DMS 273 treated with DMSO at 0.1 percent for 48 hours (cell line): ENCODE measurements at regions not wholly inside any gene's neighbourhood (a gene's known extent, or its start where the extent isn't known, plus 50 kb on each side); places are given as distances from the start of the nearest gene placed in this dataset.
"Not testable (repeated sequence)": the region's sequence is repeated elsewhere in the genome, so short reads cannot be mapped to it uniquely, and the experiment has no call there.

Experiments
- DNase-seq: peaks from one replicate; lab custom pipeline; 2025; lab: John Stamatoyannopoulos, UW

DNA sequence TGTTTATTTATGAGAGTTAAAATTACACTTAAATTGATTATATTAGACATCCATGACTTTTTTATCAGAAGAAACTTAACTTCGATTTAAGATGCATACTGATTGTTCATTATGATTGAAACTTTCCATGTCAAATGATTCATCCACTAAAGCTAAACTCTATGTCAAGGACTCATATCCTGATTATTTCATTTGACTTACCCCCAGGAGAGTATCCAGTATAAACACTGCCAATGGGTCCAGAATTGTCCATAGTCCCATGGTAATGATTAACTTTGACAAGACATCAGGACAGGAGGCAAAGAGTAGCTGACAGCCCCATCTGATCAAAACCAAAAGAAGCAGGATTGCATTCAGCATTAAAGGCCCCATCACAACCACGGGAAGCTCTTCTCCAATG is 709.9 kb downstream of the TFAP2A start:
- no peak for DNase-seq

DNA sequence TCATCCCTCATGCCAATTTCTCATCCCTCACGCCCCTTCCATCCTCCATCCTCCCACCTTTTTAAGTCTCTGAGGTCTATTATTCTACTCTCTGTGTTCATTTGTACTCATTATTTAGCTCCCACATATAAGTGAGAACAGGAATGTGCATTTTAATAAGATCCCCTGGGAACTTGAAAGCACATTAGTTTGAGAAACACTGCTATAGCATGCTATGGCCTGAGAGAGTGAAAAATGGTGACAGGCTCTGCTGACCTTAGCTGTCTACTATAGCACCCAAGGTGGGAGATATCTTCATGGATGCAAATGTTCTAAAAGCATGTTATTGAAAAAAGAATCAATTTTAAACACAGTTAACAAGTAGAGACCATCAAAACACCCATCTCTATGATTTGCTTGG is 712.0 kb downstream of the TFAP2A start:
- no peak for DNase-seq

DNA sequence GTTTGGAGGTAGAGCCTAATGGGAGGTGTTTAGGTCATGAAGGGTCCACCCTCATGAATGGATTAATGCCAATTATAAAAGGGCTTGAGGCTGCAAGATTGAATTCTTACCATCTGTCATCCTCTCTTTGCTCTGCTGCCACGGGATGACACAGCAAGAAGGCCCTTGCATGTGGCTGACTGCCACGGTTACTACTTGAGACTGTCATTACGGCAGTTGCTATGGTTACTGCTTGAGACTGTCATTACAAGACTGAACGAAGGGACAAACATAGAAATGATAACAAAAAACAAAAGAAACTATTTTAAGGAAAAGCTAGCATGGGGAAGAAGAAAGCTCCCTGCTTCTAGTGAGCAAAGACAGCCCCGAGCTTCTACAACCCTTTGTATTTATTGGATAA is 715.0 kb downstream of the TFAP2A start:
- DNase-seq, result peak; percentile 9

DNA sequence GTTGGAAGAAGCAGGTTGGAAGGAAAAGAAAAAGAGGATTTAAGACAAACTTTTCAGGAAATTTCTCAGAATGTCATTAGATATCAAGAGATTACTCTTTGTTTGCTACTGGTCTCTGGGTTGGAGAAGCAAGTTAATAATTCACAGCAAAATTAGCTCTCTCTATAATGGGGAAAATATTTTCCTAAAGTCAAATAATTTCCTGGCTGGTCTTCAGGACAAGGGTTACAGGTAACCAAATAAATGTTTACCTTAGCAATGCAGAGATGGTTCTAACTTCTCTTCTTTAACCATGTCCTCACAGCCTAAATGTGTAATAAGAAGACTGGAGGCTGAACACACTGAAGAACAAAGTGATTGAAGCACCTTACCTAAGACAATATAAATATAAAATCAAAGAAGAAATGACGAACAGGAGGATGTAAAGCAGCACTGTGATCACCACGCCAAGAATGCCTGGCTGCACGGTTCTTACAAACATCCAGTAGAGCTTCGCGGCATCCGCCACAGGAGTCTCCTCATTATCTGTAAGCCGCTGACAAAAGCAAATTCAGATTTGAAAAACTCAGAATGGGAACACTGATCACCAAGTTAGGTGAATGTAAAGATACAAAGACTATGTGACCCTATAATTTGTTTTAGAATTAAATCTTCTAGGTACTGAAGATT is 717.5 kb downstream of the TFAP2A start:
- DNase-seq, result no peak

DNA sequence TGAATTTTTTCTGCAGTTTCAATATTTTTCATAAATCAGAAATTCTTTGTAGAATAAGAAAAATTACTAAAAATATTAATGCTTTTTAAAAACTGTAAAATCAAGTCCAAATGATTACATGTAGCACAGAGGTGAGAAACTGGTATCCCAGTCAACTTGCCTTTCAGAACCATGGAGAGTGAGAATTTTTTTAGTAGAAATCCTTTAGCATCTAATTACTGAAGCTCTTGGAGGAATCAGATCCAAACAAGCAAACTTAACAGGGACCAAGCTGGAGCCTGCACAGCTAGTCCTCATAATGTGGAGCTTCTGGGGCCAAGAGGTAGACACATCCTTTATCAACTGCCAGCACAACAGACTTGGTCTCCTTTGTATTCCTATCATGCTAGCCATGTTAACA is 724.5 kb downstream of the TFAP2A start:
- no peak for DNase-seq

DNA sequence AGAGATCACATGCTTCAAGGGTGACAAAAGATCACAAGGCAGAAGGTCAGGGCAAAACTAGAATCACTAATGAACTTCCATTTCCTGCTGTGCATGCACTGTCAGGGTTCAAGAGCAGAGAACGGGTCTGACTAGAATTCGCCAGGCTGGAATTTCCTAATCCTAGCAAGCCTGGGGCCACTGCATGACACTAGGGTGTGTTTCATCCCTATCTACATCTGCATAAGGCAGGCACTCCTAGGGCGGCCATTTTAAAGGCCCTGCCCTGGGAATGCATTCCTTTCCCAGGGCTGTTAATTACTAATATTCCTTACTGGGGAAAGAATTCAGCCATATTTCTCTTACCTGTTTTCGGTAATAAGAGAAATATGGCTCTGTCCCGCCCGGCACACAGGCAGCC is 734.1 kb downstream of the TFAP2A start:
- DNase-seq, result not testable (repeated sequence)

DNA sequence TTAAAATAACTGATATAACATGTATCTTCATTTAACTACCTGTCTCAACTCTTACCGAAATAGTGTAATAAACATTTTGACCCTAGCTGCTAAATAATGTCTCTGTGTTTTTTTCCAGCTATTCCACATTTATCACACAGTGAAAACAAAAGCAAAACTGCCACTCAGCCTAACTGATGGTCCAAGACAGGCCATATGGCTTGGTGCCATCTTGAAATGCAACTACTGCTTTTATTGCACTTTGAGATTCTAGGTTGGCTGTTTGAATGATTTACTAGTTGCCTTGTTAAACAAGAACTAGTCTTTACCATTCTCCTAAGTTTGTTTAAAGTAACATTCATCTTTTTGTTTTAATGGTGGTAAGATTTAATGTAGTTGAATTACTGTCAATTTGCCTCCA is 739.8 kb downstream of the TFAP2A start:
- no peak for DNase-seq

DNA sequence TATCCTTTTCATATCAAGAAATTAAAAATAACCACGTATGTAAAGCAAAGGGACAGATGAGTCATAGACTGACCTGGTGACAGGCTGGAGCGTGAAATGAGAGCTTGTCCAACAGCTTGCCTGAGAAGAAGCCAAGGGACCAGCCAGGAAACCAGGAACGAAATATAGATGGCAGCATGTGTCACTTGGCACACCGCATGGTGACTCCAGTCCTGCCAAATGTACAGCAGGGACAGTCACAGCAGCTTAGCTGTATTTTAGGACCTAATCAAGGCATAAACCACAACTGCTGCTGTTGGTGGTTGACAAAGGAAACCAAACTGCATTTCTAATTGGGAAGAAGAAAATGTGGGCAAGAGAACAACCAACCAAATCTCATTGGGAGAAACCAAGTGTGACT is 755.0 kb downstream of the TFAP2A start:
- no peak for DNase-seq

DNA sequence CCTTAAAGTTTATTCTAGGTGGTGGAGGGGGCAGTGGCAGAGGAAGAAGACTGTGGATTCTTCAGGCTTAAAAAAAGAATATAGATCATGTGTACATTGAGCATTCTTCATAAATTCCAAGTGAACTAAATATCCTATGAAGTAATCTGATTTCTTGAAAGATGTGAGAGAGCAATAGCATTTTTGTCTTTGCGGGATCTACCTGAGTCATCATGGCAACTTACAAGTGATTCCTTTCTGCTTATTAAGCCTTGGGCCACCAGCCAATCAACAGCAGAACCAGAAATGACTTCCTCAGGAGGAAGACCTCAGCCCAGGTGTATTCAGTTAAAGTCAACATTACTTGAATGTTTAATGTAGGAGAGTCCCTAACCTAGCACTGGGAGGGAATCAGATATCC is 756.9 kb downstream of the TFAP2A start:
- no peak for DNase-seq

DNA sequence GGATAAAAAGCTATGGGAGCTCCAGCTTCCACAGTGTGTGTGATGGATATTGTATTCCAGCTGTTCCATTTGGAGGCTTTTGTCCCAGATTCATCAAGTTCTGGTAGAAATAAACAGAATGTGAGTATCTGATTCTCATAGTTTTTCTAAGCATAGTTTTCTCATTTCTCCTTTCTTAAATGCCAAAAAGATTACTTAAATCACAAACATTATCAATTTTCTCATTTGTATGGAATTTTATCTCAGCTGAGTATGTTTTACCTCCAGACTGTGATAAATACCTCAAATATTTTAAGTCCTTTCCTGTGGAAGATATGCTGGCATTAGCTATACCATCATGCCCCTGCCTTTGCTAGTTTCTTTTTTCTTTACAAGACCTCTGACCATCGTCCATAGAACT is 767.3 kb downstream of the TFAP2A start:
- no peak for DNase-seq

DNA sequence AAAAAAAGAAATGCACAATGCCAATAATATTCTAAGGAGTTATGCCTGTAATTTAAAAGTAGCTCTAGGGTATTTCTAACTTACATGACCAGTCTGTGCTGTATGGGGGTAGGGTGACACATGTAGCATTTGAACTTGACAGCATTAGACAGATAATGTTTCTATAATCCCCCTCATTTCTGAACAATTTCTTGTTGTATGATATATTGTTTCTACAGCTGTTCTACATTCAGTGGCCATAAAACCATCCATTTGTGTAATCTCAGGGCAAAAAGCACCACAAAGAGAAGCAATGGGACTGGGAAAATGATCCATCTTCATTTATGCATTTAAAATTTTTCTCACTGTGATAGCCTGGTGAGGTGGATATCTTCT is 767.8 kb downstream of the TFAP2A start:
- DNase-seq, result no peak

DNA sequence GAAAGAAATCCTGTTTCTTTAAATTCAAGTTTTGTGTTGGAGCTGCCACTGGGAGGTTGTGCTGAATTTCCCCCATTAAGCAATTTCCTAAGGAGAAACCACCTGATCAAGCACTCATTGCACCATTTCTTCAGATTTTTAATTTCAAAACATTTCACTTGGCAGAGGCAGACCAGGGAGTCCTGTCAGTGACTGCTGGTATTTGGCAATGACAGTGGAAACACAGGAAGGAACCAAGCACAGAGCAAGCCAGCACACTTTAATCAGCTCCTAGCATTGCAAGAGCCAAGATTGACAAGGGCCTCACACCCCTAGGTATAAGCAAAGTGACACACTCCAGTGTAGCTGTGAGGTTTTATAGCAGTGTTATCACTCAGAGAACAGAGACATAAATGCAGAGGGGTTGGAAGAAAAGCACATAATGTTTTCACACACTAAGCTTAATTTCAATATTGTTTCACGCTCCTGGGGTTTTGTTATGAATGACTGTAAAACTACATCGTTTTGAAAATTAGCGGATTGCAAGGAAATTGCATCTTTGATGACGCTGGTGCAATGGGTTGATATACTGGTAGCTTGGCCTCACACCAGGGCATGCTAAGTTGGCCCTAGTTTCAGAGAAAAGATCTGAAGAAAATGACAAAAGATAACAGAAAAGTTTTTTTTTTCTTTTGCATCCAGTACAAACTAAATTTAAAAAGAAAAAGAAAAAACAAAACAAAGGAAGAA is 768.4 kb downstream of the TFAP2A start:
- no peak for DNase-seq

DNA sequence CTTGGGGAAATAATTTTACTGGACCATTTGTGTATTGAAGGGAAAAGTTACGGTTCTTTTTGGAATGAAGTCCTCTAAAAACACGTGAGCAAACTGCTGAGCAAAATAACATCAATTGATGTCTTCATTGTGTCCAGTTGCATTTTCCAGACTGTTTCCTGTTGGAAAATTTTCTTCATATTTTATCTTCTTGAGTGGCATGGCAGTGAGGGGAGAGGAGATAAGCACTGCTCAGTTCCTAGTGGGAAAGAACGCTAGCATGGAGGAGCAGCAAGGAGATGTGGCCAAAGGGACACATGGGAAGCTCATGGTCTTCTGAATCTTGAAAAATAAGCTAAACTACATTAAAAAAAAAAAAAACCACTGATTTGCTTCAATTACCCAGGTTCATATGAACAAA is 776.0 kb downstream of the TFAP2A start:
- DNase-seq, result no peak

DNA sequence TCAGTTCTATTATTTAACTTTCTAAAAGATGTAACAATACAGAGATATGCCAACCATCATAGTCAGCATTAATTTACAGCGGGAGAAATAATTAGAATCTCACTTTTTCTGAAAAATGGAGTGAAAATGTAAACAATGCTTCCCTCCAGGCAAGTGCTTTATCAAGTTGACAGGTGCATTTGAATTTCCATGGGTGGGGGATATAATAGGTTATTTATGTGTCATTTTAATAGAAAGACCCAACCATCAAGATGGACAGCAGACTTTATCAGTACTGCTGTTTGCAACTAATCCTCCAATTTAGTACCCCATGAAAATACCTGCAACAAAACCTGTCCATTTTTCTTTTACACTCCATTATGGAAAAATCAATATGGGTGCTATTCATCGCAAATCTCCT is 780.1 kb downstream of the TFAP2A start:
- DNase-seq, result no peak

DNA sequence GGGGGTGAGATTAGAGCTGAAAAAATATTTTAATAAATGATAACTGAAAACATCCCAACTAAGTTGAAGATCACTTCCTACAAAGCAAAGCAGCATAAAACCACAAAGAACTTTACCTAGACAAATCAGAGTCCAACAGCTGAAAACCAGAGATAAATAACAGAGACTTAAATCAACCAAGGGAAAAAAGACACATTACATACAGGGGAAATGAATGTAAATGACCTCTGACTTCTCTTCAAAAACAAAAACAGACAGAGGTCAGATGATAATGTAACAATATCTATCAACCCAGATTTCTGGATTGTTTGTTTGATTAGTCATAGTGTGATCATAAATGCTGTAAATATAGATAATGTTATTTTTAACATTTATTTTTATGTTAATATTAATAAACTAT is 782.8 kb downstream of the TFAP2A start:
- DNase-seq, result no peak

DNA sequence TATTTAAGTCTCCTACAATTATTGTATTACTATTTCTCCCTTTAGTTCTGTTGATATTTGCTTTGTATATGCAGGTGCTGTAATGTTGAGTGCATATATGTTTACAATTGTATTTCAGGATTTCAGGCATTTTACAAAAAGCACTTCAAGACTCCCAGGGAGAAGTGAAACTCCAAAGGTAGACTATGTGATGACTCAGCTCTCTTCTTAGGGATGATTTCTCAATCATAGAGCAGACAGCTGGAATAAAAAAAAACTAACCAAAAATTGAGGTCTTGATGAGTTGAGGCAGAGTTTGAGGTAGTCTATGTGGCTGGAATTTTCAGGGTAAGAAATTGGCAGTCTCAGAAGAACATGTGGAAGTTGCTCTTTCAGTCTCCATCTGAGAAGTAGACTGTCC is 786.1 kb downstream of the TFAP2A start:
- DNase-seq, result no peak

DNA sequence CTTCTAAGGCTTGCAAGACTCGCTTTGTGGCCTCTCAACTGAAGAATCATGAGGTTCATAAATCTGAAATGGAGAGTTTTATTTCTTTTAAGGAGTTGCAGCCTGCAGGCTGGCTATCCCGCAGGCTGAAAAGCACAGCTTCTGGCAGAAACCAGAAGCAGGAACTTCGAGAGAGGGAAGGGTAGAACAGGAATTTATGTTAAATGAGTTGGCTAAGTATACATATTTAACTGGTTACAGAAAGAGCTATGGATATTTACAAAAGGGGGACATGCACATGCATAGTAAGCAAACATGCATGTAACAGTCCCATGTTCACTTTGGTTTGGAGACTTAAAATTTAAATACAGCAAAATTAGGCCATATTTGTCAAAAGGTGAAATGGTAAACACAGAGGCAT is 787.0 kb downstream of the TFAP2A start:
- no peak for DNase-seq

DNA sequence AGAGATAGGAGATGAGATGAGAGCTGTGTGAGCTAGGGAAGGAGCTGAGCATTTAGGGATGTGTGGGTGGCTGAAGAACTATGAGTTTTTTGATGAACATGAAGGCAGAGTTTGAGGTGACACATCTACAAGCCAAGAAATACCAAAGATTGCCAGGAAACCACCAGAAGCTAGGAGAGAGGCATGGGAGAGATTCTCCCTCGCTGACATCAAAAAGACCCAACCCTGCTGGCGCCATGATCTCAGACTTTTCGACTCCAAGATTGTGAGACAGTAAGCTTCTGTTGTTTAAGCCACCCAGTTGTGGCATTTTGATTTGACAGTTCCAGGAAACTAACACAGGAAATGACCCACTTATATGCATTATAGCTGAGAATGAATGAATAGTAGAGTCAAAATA is 790.9 kb downstream of the TFAP2A start:
- no peak for DNase-seq

DNA sequence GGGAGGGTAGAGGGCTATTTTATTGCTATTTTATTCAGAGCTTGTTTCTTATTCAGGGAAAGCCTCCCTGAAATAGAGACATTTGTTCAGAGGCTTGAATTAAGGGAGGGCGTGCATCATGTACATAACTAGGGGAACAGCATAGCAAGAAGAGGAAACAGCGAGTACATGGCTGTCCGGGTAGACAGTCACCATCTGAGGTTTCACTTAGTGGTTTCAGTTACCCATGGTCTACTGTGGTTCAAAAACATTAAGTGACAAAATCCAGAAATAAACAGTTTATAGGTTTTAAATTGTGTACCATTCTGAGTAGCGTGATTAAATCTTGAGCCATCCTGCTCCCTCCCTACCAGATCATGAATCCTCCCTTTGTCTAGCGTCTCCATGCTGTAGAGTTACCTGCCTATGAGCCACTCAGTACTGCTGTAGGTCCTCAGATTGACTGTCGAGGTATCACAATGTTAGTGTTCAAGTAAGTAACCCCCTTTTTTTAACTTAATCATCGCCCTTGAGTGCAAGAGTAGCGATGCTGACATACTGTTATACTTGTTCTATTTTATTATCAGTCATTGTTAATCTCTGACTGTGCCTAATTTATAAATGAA is 791.5 kb downstream of the TFAP2A start:
- no peak for DNase-seq

DNA sequence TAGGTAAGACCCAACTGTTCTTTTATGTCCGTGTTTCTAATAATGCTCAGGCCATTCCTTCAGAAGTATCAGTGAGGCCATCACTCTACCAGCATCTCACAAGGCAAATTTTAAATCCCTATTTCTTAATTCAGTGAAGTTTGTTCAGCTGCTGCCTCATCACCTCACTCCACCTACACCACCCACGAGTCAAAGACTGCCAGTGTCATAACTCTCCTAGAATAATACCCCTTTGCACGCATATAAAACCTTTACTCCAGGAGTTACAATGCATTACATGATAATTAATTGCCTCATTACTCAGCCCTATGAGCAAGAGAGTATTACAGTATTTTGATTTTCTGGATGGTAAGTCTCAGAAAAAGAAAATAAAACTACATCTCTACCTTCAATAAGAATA is 793.6 kb downstream of the TFAP2A start:
- DNase-seq, result no peak

DNA sequence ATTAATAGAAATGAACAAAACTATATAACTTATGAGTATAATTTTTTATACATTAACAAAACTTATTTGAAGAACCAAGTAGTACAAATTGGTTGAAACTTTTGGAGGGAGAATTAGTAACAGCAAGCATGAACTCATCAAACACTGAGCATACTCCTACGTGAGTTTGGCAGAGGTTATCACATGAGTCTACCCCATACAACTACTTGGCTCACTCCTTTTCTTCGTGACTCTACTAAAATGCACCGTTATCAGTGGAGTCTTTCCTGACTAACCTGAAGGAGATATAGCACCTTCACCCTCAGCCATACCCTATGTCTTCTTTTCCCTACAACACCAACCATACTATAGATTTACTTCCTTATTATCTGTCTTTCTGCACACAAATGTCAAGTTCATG is 794.2 kb downstream of the TFAP2A start:
- DNase-seq, result no peak

DNA sequence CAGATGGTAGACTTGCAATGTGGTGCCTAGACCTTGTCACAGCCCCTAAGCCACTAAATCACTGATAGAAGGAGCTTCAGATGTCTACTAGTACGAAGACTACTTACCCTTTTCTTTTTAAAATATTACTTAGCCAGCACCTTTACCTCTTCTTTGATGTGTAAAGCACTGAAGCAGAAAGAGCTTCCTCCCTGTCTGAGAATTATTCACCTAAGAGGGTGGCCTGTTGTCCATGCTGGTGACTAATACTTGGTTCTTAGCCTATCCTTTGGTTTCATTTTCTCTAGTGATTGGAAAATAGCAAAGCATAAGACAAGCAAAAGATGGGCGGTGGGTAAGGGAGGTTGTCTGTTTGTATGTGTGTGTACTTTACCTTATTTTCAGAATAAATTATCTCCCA is 794.6 kb downstream of the TFAP2A start:
- no peak for DNase-seq

DNA sequence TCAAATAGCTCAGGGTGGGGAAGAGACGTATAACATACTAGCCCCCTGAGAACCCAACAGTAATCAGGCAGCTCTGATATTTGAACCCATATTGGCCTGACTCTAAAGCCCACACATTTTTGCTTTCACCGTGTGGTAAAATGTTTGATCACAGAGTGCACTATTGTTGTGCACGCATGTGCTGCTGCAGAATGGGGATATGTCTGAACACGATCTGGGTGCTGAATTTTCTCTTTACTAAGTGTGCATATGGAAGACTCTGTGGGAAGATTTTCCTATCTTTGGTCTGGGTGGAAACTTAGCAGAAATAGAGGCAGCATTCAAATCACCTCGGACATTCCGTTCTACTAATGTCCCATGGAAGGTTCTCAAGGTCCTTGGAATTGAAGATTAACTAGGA is 800.1 kb downstream of the TFAP2A start:
- DNase-seq, result no peak

DNA sequence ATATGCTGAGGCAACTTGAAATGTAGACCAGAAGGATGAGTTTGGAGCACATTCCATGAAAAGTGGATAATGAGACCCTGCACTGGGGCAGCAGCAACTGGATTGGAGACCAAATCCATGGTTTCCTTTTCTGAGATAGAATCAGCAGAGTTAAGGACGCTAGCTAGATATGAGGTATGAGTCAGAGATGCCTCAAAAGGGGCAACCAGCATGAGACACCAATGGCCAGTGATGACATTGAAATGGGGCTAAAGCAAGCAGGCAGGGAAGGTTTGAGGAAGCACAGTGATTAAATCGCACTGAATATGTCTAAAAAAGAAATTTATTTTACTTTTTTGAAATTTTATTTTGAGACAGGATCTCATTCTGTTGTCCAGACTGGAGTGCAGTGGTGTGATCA is 802.4 kb downstream of the TFAP2A start:
- no peak for DNase-seq
